ENCODE measurements at regions not wholly inside any gene's neighbourhood (a gene's known extent, or its start where the extent isn't known, plus 50 kb on each side); places are given as distances from the start of the nearest gene placed in this dataset.

DNA sequence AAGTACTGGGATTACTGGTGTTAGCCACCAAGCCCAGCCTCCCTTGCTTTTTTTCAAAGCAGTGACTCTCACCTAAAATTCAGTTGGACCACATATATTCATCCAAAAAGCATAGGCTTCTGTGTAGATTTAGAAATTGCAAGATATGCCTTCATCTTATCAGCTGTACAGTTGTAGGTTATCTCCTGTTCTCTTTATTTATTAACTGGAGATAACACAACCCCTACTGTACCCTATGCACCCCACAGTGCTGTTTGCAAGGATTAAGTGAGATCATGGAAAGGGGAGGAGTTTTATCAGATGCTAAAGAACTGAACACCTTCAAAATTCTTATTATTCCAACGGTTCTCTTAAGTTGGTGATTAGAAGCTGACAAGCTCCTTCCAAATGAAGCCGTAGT lies 164.4 kb upstream of the JARID2 start:
- TF ChIP-seq, protein P1, sequence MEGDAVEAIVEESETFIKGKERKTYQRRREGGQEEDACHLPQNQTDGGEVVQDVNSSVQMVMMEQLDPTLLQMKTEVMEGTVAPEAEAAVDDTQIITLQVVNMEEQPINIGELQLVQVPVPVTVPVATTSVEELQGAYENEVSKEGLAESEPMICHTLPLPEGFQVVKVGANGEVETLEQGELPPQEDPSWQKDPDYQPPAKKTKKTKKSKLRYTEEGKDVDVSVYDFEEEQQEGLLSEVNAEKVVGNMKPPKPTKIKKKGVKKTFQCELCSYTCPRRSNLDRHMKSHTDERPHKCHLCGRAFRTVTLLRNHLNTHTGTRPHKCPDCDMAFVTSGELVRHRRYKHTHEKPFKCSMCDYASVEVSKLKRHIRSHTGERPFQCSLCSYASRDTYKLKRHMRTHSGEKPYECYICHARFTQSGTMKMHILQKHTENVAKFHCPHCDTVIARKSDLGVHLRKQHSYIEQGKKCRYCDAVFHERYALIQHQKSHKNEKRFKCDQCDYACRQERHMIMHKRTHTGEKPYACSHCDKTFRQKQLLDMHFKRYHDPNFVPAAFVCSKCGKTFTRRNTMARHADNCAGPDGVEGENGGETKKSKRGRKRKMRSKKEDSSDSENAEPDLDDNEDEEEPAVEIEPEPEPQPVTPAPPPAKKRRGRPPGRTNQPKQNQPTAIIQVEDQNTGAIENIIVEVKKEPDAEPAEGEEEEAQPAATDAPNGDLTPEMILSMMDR (IDR thresholded peaks at IDR 0.05; ENCODE audit: poor library complexity, severe bottlenecking) = no peak
- TF ChIP-seq MXI1 (conservative IDR thresholded peaks at IDR 0.05; ENCODE audit: poor library complexity, severe bottlenecking) = no peak
